Activated naive CD8-positive, alpha-beta T cell treated with anti-CD3 and anti-CD28 coated beads for 36 hours (primary cell): ENCODE measurements at regions not wholly inside any gene's neighbourhood (a gene's known extent, or its start where the extent isn't known, plus 50 kb on each side); places are given as distances from the start of the nearest gene placed in this dataset.

Source experiments
- DNase-seq: peaks from one replicate; pipeline ENCODE4 v3.0.0; 2021
- H3K27ac Mint-ChIP-seq: one replicate; pipeline ENCODE4 v1.8.0; 2022; ENCODE audit warnings: mild to moderate bottlenecking, moderate library complexity, mixed read lengths
- H3K27me3 Mint-ChIP-seq: one replicate; pipeline ENCODE4 v1.8.0; 2022; ENCODE audit warnings: mild to moderate bottlenecking, mixed read lengths
- H3K36me3 Mint-ChIP-seq: one replicate; pipeline ENCODE4 v1.8.0; 2021; ENCODE audit warnings: mild to moderate bottlenecking, mixed read lengths
- H3K4me1 Mint-ChIP-seq: one replicate; pipeline ENCODE4 v1.8.0; 2021; ENCODE audit warnings: mixed read lengths
- H3K4me3 Mint-ChIP-seq: one replicate; pipeline ENCODE4 v1.8.0; 2022; ENCODE audit warnings: mild to moderate bottlenecking, moderate library complexity, mixed read lengths
- H3K9me3 Mint-ChIP-seq: one replicate; pipeline ENCODE4 v1.8.0; 2022; ENCODE audit warnings: mixed read lengths

DNA sequence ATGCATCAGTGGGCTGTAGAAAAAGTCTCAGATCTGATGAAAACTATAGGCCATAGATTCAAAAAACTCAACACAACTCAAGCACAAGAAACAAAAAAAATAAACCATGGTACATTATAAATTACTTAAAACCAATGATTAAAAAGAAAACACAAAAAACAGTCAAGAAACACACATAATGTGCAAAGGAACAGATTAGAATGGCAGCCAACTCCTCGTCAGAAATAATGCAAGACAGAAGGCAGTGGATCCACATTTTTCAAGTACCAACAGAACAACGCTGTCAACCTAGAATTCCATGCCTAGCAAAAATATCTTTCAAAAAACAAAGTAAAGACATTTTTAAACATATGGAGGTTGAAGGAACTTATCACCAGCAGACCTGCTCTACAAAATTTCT lies 69.7 kb downstream of the PSMB1 start:
- Mint-ChIP-seq H3K27ac (no peak overlapping the region), H3K27me3 (peaks cover 3% of the 10 kb centered on the region), H3K4me3 (no peak overlapping the region), H3K9me3 (peaks cover 7% of the 10 kb centered on the region), H3K36me3 (no peaks in the 10 kb centered on the region), H3K4me1 (no peaks in the 10 kb centered on the region)
- no peak for DNase-seq

DNA sequence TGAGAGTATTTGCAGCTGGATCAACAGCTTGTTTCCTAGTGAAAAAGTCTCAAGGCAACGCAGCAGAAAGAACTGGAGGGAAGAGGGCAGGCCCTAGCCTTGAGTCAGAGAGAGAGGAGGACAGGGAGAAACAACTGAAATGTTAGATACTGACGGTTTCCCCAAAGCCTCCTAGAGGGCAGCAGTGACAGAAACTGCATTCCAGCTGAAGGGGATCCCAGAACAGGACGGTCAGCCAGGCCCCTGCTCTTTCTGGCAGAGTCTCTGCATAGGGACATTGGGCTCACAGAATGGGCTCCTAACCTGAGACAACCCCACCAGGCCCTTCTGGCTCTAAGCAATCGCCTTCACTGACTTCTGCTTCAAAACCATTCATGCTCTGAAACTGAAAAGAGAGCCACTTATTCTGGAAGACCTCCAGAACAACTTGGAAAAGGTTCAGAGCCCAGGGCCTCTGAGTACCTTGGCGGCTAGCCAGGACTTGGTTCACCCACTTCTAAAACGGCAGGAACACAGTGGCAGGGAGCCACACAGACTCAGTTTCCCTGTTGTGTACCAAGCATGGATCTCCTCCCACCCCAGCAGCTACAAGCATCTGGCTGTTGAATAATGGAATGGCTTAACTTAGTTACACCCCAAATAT lies 72.9 kb downstream of the PSMB1 start:
- peaks cover 7% of the 10 kb centered on the region for H3K9me3 Mint-ChIP-seq
- H3K27ac Mint-ChIP-seq: no peak overlapping the region
- no peak overlapping the region for H3K4me3 Mint-ChIP-seq
- H3K4me1 Mint-ChIP-seq: no peaks in the 10 kb centered on the region
- peaks cover 11% of the 10 kb centered on the region for H3K27me3 Mint-ChIP-seq
- H3K36me3 Mint-ChIP-seq: no peaks in the 10 kb centered on the region
- no peak for DNase-seq

DNA sequence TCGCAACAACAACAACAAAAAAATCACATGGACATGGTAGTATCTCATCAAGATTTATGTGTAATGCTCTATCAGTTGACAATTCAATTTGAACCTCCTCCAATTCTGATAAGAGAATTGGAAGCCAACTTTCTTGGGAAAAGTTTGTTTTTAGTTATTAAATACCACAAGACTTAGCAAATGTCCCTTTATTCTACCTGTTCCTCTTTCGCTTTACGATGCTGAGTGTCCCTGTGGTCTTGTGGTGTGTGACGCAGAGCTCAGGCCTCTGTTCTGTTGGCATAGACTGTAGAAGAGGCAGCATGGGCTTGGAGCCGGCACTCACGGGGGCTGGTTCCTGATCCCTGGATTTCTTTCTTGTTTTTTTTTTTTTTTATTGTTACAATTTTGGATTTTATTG lies 76.7 kb downstream of the PSMB1 start:
- H3K9me3 Mint-ChIP-seq: no peaks in the 10 kb centered on the region
- H3K27me3 Mint-ChIP-seq: peaks cover 8% of the 10 kb centered on the region
- H3K4me3 Mint-ChIP-seq: no peak overlapping the region
- no peaks in the 10 kb centered on the region for H3K4me1 Mint-ChIP-seq
- H3K27ac Mint-ChIP-seq: no peak overlapping the region
- no peak for DNase-seq
- H3K36me3 Mint-ChIP-seq: no peaks in the 10 kb centered on the region

DNA sequence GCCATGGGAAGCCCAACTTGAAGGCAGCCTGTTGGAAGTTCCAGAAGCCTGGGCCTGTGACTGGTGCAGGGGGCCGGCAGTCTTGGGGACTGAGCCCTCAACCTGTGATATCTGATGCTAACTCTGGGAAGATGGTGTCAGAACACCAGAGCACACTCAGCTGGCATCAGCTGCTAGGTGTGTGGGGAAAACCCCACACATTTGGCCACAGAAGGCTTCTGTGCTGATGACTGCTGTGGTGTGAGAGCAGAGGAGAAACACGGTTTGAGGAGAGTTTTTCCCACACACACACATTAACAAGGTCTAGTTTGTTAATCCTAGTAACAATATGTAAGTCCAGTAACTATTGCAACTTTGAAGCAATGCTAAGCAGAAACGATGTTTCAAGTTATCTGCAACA lies 78.0 kb downstream of the PSMB1 start:
- no peak for DNase-seq
- Mint-ChIP-seq H3K4me3 (no peak overlapping the region), H3K9me3 (no peaks in the 10 kb centered on the region), H3K36me3 (no peaks in the 10 kb centered on the region), H3K27ac (no peak overlapping the region), H3K4me1 (no peaks in the 10 kb centered on the region), H3K27me3 (peaks cover 8% of the 10 kb centered on the region)

GRCh38 chr6:170473801-170474200 lies 79.3 kb downstream of the PSMB1 start:
- DNase-seq: no peak
- Mint-ChIP-seq H3K27ac (no peak overlapping the region), H3K4me3 (no peak overlapping the region), H3K27me3 (peaks cover 8% of the 10 kb centered on the region), H3K4me1 (no peaks in the 10 kb centered on the region), H3K36me3 (no peaks in the 10 kb centered on the region), H3K9me3 (no peaks in the 10 kb centered on the region)

GRCh38 chr6:170473301-170473717 lies 79.8 kb downstream of the PSMB1 start:
- Mint-ChIP-seq H3K27ac (no peak overlapping the region), H3K4me3 (no peak overlapping the region), H3K4me1 (no peaks in the 10 kb centered on the region), H3K27me3 (peaks cover 8% of the 10 kb centered on the region), H3K9me3 (peaks cover under 1% of the 10 kb centered on the region), H3K36me3 (peaks cover under 1% of the 10 kb centered on the region)
- no peak for DNase-seq

DNA sequence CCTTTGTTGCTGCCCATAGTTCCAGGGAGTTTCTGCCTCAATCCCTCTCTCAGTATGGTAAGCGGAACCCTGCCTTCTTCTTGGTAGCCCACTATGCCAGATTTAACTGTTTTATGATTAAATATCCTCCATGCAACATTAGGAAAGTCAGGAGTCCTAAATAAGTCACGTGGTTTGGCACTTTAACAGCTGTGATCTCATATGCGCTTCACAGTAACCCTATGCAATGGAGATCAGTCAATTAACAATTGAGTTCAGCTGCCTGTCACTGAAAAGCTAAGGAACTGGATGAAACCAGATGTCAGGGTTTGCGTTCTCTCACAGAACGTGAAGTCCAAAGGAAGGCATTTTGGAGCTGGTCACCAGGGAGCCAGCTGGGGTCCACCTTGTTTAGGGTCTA lies 81.6 kb downstream of the PSMB1 start:
- peaks cover 2% of the 10 kb centered on the region for H3K27me3 Mint-ChIP-seq
- no peaks in the 10 kb centered on the region for H3K4me1 Mint-ChIP-seq
- H3K36me3 Mint-ChIP-seq: peaks cover 2% of the 10 kb centered on the region
- peaks cover 5% of the 10 kb centered on the region for H3K9me3 Mint-ChIP-seq
- H3K4me3 Mint-ChIP-seq: no peak overlapping the region
- no peak for DNase-seq
- H3K27ac Mint-ChIP-seq: no peak overlapping the region

- H3K9me3 Mint-ChIP-seq: peaks cover 7% of the 10 kb centered on the region
- peaks cover 2% of the 10 kb centered on the region for H3K36me3 Mint-ChIP-seq
Measured at GRCh38 chr6:170470734-170471133, 82.4 kb downstream of the PSMB1 start.

GRCh38 chr6:170464524-170464979 lies 88.6 kb downstream of the PSMB1 start:
- DNase-seq: peak; percentile 53
- Mint-ChIP-seq H3K27ac (no peak overlapping the region), H3K36me3 (peaks cover 2% of the 10 kb centered on the region), H3K4me1 (peaks cover 30% of the 10 kb centered on the region), H3K9me3 (peaks cover 7% of the 10 kb centered on the region), H3K27me3 (peaks cover 6% of the 10 kb centered on the region), H3K4me3 (no peak overlapping the region)

More at GRCh38 chr6:170470734-170471133, 82.4 kb downstream of the PSMB1 start:
- DNase-seq: no peak
- H3K27me3 Mint-ChIP-seq: no peaks in the 10 kb centered on the region
- no peak overlapping the region for H3K27ac Mint-ChIP-seq
- no peaks in the 10 kb centered on the region for H3K4me1 Mint-ChIP-seq
- H3K4me3 Mint-ChIP-seq: no peak overlapping the region

- peaks cover 2% of the 10 kb centered on the region for H3K36me3 Mint-ChIP-seq
- peaks cover 7% of the 10 kb centered on the region for H3K9me3 Mint-ChIP-seq
- H3K4me3 Mint-ChIP-seq: no peak overlapping the region
- no peak overlapping the region for H3K27ac Mint-ChIP-seq
- DNase-seq: no peak
- H3K27me3 Mint-ChIP-seq: peaks cover 6% of the 10 kb centered on the region
- peaks cover 32% of the 10 kb centered on the region for H3K4me1 Mint-ChIP-seq
Measured at GRCh38 chr6:170464080-170464479, 89.0 kb downstream of the PSMB1 start.

DNA sequence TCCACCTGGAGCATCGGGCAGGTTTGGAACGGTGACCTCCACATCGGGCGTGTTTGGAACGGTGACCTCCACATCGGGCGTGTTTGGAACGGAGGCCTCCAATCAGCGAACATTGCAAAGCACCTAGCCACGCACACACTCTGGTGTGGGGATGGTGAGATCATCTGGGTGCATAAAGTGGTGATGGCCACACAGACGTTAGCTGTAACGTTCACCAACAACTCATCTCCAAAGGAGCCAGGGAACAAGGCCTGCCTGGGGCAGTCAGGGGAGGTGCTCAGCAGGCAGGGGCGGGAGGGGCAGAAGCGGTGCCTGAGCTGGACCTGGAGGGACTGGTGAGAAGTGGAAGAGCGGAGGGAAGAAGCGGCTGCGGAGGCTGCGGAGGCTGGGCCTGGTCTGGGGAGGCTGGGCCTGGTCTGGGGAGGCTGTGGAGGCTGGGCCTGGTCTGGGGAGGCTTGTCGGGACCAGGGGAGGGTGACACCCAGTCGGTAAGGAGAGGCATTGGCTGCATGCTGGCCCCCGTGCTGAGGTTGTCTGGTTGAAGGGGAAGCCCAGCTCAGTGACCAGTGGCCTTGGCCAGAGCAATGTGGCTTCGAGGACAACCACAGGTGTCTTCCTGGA lies 89.9 kb downstream of the PSMB1 start:
- H3K9me3 Mint-ChIP-seq: peaks cover 6% of the 10 kb centered on the region
- peaks cover 1% of the 10 kb centered on the region for H3K36me3 Mint-ChIP-seq
- no peak for DNase-seq
- H3K27ac Mint-ChIP-seq: no peak overlapping the region
- H3K27me3 Mint-ChIP-seq: peaks cover 6% of the 10 kb centered on the region
- no peak overlapping the region for H3K4me3 Mint-ChIP-seq
- H3K4me1 Mint-ChIP-seq: peaks cover 32% of the 10 kb centered on the region

DNA sequence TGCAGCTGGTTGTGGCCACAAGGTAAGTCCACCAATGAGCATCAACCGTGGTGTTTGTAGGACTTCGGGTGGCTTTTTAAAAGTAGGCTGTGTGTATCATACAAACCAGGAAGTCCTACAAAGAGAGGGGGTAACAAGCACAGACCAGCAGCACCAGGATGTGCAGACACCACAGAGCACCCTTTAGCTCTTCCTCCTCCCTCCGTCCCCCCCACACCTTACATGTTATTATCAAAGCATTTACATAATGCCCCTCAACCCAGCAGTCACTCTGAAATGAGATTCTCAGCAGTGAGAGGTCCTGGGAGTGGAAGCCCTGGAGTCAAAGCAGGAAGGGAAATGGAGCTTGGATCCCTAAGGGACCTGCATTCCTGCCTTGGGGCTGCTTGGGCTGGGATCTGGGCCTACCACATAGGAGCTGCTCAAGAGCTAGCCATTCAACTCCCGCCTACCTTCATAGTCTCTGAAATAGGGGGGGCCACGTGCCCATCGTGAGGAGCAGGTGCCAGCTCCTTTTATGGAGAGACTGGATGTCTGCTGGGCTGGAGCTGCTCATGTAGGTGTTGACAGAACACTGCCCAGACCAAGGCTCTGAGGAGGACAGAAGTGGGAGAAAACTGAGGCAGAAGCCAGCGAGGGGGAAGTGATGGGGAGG lies 90.6 kb downstream of the PSMB1 start:
- DNase-seq: no peak

GRCh38 chr6:170461556-170462365 lies 91.3 kb downstream of the PSMB1 start:
- no peaks in the 10 kb centered on the region for H3K36me3 Mint-ChIP-seq
- peaks cover 3% of the 10 kb centered on the region for H3K9me3 Mint-ChIP-seq
- peaks cover 32% of the 10 kb centered on the region for H3K4me1 Mint-ChIP-seq
- DNase-seq: no peak
- H3K4me3 Mint-ChIP-seq: no peak overlapping the region
- no peak overlapping the region for H3K27ac Mint-ChIP-seq
- peaks cover 6% of the 10 kb centered on the region for H3K27me3 Mint-ChIP-seq

More for the DNA sequence above, 90.6 kb downstream of the PSMB1 start:
- no peak overlapping the region for H3K27ac Mint-ChIP-seq
- H3K36me3 Mint-ChIP-seq: no peaks in the 10 kb centered on the region
- peaks cover 3% of the 10 kb centered on the region for H3K9me3 Mint-ChIP-seq
- peaks cover 6% of the 10 kb centered on the region for H3K27me3 Mint-ChIP-seq
- peaks cover 32% of the 10 kb centered on the region for H3K4me1 Mint-ChIP-seq
- no peak overlapping the region for H3K4me3 Mint-ChIP-seq

DNA sequence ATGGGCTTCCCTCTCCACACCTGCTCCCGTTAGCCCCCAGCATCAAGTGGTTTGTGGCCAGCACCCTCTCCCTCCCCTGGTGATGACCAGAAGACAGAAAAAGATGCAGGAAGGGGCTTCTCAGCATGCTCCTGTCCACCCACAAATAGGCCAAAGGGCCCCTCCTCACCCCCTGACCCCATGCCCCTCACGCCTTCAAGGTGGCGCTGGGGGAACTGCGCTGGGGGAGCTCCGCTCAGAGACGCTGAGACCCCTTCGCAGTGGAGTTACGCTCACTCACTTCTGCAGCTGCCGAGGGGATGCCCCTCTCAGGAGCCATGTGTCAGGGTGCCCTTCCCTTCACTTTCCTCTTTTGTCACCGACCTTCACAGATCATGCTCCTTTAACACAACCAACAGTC lies 92.0 kb downstream of the PSMB1 start:
- Mint-ChIP-seq H3K36me3 (no peaks in the 10 kb centered on the region), H3K9me3 (peaks cover 3% of the 10 kb centered on the region), H3K4me1 (peaks cover 32% of the 10 kb centered on the region), H3K4me3 (no peak overlapping the region), H3K27me3 (peaks cover 6% of the 10 kb centered on the region), H3K27ac (no peak overlapping the region)
- DNase-seq: no peak

DNA sequence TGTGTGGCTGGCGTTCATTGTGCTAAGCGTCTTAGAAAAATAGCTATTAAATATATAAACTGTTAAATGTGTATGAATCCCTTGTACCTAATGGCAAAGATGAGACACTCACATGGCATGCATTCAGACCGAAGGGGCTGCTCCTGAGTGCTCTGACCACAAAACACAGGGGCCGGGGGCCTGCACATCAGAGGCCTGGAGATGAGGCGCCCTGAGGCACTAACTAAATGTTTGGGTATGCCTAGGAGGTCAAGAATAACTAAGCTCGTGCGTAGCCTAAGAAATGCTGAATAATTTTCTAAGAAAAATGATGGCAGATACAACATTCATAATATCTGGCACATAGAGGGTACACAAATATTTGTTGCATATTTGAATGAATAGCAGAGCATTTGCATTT lies 92.5 kb downstream of the PSMB1 start:
- Mint-ChIP-seq H3K36me3 (no peaks in the 10 kb centered on the region), H3K27ac (no peak overlapping the region), H3K4me3 (no peak overlapping the region), H3K27me3 (peaks cover 6% of the 10 kb centered on the region), H3K9me3 (no peaks in the 10 kb centered on the region), H3K4me1 (peaks cover 32% of the 10 kb centered on the region)
- no peak for DNase-seq
